GM21360 (cell line): ENCODE measurements at regions not wholly inside any gene's neighbourhood (a gene's known extent, or its start where the extent isn't known, plus 50 kb on each side); places are given as distances from the start of the nearest gene placed in this dataset.

ENCODE experiments used
- ATAC-seq: cut with Tn5 transposase; IDR thresholded peaks from one replicate; pipeline ENCODE4 v1.9.1; 2021; ENCODE audit warnings: mild to moderate bottlenecking, moderate library complexity; ENCODE audit not compliant: unreplicated experiment

- ATAC-seq = no peak
These were observed 64.0 kb upstream of the CHRM3 start for GRCh38 chr1:239322369-239322768.

GRCh38 chr1:239321877-239322276 is 64.5 kb upstream of the CHRM3 start:
- ATAC-seq = no peak

DNA sequence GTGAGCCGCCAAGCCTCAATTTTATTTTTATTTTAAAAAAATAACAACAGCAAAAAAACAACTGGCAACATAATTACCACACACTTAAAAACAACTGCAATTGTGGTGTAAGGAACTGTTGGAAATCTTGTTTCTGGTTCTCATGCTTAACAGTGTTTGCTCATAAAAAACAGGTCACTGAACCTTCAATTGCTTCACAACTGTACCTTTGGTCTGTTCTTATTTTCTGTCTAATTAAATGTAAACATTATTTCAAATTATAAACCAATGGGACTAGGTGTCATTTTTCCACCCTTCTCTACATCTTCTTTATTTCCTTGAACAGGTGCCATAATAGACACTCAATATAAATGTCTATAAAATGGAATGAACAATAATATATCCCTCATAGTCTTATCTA is 68.4 kb upstream of the CHRM3 start:
- no peak for ATAC-seq

DNA sequence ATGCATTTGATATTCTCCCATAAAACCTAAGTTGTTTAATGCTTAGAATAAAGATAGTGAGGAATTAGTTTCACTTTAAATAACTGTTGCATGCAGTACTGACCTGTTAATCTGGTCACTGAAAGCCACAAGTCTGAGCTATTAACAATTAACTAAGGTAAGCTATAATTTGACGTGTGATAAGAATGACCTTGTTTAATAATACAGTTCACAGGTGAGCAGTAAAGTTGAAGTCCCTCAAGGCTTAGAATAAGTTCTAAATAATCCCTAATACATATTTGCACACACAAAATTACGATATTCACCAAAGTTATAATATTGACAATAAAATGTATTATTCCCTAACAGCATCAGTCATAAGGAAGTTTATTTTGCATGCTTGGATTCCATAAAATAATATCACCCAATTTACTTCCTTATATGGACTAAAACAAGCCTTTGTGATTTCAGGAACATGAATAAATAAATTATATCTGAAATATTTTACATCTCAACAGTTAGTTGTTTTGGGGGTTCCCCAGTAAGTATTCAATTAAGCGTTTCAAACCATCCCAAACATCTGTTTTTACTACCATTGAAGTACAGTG is 70.6 kb upstream of the CHRM3 start:
- no peak for ATAC-seq

DNA sequence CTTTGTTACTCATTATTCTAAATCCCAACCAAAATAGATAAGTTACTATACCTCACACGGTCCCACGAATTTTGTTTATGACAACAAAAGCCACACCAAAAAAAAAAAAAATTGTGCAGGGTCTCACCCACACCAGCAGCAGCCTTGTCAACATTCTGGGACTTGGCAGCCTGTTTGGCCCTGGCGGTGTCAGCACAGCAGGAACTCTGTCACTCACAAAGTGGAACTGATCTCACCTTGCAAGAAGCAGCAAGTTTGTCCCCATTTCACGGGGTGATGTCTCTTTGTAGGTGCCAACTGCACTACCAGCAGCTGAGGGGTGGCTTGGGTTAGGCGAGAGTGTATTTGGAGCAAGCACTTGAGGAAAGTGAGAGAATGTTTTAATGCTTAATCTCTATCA is 75.0 kb upstream of the CHRM3 start:
- no peak for ATAC-seq

- no peak for ATAC-seq
These were observed 77.6 kb upstream of the CHRM3 start for GRCh38 chr1:239308701-239309333.

- ATAC-seq = no peak
These were observed 78.5 kb upstream of the CHRM3 start for GRCh38 chr1:239307886-239308285.

DNA sequence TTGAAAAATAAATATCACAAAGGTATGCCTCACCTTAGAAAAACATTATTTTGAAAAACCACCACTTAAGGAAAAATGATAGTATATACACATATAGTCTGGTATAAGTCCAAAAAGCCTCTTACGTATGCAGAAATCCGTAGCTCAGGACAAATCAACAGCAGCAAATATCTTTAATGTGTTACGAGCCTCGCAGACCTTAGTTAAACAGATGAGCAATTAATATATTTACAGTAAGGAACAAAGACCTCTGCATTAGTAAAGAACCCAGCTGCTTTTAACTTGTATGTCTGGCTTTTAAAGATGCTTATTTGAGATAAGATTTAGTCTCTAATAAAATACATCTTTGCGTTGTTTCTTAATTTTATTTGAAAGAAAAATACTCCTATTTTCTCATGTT is 79.9 kb upstream of the CHRM3 start:
- ATAC-seq = no peak

GRCh38 chr1:239303289-239303688 is 83.1 kb upstream of the CHRM3 start:
- ATAC-seq = no peak

DNA sequence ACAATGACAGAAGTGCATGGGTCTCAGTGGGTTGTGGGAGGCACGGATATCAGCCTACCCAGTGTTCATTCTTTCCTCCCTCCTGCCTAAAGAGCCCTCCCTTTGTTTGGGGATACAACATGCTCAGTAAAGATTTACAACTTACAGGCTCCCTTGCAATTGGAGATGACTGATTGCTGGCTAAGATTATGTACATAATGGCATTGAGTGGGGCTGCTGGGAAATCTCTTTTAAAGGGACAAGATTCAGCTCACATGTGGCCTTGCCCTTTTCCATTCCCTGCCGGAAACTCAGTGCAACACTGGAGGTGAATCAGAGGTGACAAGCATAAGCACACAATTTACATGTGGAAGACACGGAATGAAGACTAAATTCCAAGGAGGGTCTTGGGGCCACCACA is 83.7 kb upstream of the CHRM3 start:
- no peak for ATAC-seq

GRCh38 chr1:239301251-239301650 is 85.1 kb upstream of the CHRM3 start:
- no peak for ATAC-seq

- no peak for ATAC-seq
These were observed 88.5 kb upstream of the CHRM3 start for GRCh38 chr1:239297910-239298309.

- ATAC-seq = no peak
These were observed 92.8 kb upstream of the CHRM3 start for GRCh38 chr1:239293350-239294110.

- no peak for ATAC-seq
These were observed 97.4 kb upstream of the CHRM3 start for GRCh38 chr1:239288820-239289554.

DNA sequence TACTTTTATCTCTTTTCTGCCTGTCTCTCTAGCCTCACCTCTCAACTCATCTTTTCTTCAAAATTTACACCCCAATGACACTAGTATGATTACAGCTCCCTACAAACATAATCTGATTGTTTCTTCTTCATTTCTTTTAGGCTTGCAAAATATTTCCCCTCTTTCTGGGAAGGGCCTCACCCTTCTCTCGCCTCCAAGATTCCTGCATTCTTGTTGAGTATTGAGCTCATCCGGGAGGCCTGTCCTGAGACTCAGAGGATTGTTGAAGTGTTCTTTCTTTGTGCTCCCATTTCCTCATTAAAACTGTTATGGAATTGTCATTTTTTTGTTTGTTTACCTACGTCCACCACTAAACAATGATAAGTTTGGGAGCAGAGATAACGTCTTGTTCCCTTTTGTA is 99.1 kb upstream of the CHRM3 start:
- no peak for ATAC-seq

- ATAC-seq = no peak
These were observed 103.2 kb upstream of the CHRM3 start for GRCh38 chr1:239283216-239283615.

DNA sequence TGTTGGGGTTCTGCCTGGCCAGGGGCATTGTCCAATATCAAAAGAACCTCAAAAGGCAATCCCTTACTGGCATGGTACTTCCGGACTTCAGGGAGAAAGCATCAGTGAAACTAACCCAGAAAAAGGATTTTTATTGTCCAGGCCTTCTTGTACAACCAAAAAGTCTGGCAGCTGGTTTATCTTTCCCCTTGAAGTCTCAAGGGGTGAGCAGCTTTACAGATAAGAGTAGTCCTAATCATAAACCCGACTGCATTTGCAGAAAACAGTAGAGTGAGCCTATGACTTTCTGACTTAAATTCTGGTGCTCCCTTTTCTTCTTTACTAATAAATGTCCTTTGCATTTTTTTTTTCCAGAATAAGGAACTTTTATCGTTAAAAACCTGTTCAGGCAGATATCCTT is 104.0 kb upstream of the CHRM3 start:
- no peak for ATAC-seq

DNA sequence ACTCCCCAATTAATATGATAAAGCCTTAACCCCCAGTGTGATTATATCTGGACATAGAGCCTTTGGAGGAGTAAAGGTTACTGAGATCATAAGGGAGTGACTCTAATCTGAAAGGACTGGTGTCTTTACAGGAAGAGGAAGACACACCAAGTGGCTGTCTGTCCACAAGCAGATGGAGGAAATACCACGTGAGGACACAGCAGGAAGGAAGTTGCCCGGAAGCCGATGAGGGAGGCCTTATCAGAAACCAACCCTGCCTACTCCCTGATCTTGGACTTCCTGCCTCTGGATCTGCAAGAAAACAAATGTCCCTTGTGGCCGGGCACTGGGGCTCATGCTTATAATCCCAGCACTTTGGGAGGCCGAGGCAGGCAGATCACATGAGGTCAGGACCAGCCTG is 110.3 kb upstream of the CHRM3 start:
- ATAC-seq = no peak

- no peak for ATAC-seq
These were observed 112.0 kb upstream of the CHRM3 start for GRCh38 chr1:239274242-239274830.

GRCh38 chr1:239270509-239270908 is 115.9 kb upstream of the CHRM3 start:
- no peak for ATAC-seq

DNA sequence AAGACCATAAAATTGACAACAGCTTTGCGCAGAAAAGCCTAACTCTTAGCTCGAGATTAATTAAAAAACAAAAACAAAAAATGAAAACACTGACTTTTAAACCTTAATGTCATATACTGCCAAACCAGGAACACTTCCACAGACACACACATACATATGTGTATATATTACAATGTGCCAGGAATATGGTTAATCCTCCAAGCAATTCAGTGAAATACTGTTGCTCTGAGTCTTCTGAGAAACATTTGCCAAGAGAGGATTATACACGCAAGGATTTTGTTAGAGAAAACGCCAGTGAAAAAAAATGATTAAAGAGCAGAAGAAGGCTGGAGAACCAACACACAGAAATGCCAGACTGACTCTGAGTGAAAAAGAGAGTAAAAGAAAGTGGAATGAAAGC is 116.7 kb upstream of the CHRM3 start:
- ATAC-seq = no peak
